ENCODE measurements at regions not wholly inside any gene's neighbourhood (a gene's known extent, or its start where the extent isn't known, plus 50 kb on each side); places are given as distances from the start of the nearest gene placed in this dataset.

DNA sequence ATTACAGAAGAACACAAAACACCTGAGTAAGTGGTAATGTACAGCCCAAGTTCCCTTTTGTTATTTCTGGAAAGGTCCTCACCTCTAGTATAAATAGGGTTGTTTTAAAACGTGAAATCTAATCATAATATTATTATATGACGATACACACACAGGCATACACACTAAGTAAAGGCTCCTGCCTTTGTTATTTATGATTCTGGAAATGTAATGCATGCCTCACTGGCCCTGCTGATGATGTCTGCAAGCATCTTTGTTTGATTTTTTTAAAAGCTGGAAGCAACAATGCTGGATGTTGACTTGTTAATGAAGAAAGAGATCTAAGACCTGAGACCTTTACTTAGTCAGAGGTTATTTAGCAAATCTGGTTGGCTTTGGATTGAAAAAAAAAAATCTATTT, 307.4 kb upstream of the SORCS1 start:
- DNase-seq, result no peak

DNA sequence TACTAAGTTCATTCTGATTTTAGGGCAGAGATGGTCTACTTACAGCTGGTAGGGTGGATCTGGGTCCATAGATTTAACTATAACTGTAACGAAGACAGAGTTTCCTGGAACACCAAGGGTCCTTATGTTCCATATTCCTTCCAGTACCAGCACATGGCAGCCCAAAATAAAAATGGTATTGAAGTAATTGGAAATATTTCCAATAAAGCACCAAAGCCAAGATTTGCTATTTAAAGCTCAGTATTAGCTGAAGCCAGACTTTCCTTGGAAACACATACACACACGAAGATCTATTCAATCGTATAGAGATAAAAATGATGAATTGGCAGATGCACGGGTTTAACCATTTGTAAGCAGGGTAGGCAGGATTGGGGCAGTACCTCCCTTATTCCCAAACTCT, 289.1 kb upstream of the SORCS1 start:
- no peak for DNase-seq

DNA sequence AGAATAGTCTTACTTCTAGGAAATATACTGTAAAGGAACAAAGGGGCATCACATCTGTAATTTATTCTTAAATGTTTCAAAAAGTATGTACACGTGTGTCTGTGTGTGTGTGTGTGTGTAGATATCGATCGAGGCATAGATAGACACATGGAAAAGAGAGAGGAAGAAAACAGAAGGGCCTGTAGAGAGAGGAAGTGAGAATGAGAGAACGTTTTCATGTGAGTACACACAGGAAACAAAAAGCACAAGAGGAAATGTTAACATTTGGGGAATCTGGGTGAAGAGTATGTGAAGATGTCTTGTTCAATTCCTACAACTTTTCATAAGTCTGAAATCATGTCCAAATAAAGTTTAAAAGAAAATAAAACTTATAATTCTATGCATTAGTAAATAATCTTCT, 286.5 kb upstream of the SORCS1 start:
- DNase-seq, result no peak

DNA sequence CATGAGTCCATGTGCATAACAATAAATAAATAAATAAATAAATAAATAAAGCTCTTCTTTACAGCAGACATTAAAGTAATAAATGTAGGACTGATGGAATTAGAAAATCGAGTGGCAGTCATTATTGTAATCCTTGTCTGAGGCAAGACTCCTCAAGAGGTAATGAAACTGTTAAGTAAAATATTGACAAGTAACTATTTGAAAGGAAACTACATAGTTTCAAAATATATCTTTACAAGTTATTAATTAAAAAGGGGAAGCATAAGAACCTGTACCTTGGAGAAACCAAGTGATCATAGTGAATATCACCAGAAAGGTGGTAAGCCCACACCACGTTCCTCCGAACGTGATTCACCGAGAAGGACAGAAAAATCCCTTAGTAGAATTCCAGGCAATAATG, 285.6 kb upstream of the SORCS1 start:
- no peak for DNase-seq

DNA sequence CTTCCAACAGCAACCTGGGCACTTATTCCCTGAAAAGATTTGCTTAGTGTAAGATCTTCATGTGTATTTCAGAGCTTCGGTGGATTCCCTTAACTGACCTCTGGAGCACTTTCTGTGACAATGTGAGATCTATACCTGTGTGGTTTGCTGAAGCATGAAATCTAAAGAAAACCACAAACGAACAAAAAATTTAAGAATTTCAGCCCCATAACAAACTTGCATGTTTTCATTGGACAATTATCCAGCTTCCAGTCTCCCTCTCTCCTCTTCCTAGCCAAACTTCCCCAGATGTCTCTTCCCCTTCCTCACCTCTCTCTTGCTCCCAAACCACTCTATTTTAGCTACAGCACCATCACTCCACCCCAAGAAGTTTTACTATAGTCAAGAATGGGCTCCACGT, 279.9 kb upstream of the SORCS1 start:
- DNase-seq, result no peak

DNA sequence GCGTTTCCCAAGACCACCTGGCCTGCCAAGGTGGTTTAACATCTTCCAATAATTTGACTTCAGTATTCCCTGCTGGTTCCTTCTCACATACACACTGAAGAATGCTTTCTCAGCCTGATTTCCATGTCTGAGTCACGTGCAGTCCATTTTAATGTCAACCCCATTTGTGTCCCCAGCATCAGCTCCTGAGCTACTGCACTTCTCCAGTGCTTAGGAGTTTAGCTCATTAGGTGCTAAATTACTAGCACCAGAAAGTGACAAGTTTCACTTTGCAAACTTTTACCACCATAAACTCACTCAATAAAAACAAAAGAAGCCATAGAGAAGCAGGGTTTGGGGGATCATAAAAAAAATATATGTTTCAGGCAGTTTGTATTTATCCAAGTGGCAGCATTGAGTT, 279.3 kb upstream of the SORCS1 start:
- DNase-seq, result no peak

DNA sequence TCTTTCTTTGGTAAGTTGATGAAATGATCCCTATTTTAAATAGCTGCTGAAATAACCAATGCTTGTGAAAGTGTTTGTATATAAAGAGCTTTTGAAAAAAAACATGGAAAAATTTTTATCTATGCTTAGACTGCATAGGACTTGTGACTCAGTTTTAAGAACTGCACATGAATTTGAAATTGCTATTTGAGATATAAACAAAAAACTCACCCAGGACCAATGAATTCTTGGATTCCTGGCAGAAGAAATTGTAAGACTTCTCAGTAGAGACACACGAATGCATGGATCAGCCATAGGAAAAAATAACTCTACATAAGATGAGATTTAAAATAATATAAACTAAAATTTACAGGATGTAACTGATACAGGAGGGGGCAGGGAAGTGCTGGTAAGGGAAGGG, 278.8 kb upstream of the SORCS1 start:
- DNase-seq, result no peak

DNA sequence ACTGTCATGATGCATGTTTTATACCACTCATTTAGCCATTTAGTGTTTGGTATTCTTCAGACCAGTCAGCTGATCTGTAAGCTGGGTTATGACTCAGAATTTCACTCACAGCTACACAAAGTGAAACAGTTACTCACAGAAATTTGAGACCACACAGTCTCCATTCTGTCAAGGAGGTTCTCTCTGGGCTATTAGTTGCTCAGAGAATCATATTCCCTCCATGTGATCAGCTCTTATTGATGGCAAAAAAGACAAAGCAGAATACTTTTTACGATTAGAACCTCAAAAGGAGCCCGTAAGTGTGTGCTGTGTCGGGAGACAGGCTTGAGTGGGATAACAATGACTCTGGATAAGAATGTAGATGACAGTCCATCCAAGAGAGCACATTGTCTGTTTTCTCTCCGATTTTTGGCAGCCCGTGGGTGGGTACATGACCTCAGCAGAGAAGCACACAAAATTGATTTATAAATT, 277.6 kb upstream of the SORCS1 start:
- DNase-seq, result no peak

DNA sequence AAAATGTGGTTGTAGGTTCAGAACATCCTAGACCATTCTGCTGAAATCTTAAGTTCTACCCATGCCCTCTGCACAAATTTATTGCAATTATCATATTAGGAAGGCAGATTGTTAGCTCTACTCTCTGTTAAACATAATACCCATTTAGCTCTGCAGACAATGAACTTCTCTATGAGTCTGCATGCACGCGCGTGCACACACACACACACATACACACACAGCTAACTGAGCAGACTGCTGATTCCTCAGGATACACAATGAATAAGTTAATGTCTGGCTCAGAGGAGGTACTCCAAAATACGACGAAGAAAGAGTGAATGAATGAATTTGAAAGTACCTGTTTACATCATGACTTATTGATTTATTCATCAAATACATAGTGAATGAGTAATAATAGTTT, 276.2 kb upstream of the SORCS1 start:
- DNase-seq, result no peak

DNA sequence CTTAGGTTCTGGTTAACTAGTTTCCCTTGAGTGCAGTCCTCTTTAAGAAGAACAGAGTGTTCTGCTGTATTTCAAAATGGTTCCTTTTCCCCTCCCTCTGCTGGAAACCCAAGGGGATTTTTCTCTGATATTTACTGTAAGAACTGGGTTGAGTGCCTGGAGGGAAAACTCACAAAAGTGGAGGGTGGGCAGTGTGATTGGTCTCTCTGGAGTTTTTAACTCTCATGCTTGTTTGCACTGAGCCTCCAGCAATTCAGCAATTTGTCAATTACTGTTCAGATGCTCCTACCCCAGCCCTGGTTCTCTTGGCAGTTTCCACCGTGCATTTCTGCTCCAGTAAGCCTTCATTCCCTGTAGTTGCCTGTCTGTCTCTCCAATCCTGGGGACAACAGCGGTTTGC, 273.4 kb upstream of the SORCS1 start:
- DNase-seq, result no peak

DNA sequence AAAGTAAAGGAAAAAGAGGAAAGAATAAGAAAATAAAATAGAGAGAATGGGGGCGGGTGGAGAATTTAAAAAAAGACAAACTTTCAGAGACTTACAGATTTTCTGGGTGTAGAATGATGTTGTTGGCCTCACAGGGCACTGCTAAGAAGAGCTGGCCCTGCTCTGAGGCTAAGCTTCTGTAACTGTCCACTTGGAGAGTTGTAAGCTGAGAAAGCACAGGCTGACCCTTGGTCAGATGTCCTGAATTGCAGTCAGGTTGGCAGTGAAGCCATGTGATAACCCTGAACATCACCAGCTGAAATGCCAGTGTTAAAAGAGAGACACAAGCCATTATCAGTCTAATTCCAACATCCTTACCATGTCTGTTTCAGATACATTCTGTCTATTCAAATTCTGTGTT, 272.1 kb upstream of the SORCS1 start:
- DNase-seq, result no peak

DNA sequence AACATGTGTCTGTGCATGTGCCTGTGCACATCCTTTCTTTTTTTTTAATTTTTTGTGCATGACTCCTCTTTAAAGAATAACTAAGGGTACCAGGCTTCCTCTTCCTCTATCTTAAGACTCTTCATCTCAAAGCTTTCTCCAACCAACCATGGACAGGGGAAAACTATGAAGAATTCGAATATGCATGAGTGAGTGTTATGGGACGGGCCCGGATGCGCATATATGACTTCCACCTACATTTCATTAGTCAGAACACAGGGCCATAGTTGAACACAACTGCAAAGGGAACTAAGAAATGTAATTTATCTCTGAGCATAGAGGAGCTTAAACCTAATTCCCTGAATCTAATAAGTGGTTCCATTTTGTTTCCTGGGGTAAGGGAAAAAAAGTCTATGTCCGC, 270.3 kb upstream of the SORCS1 start:
- no peak for DNase-seq

DNA sequence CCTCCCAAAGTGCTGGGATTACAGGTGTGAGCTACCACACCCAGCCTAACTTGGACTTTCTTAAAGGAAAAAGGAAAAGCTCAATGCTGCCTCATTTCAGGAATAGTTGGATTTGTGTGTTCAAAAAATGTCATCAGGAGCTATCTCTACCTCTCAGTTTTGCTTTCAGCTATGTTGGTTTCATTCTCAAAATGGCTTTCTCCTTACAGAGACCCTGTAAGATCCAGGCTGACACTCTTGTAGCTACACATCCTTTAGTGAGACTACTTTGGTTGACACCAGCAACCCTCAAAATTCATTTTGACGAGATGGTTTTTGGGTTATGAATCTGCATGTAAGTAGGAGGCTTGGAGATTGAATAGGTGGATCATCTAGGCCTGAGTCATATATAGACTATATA, 269.7 kb upstream of the SORCS1 start:
- no peak for DNase-seq

DNA sequence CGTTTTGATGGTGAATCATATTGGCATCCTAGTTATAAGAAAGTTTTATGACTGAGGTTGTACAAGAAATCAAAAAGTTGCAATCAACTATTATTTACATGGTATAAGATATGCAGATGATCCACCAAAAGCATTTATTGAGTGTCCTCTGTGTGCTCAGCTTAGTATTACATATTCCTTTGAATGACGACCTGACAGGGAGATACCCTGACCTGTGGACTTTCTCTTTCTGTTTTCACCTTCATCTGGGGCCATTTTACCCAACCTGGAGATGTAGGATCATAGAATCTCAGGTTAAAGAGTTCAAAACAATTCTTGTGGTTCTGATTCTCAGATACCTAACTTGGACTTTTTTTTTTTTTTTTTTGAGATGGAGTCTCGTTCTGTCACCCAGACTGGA, 269.1 kb upstream of the SORCS1 start:
- DNase-seq, result no peak

DNA sequence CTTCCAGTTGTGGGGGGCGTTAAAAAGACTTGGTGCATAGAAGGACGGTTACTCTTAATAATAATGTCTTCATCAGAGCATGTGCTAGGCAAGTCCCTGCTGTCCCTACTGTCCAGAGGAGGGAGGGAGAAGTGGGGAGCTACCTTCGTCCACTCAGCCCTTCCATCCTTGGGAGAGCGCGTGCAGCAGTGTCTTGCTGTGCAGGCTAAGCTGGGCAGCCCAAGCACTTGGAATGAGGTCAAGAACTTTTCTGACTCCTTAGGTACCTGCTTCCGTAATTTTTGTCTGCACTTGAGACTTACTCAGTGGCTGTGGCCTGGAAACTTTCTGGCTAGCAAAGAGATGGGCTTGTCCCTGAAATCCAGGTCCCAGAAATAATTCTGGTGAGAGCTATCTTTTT, 265.9 kb upstream of the SORCS1 start:
- no peak for DNase-seq

DNA sequence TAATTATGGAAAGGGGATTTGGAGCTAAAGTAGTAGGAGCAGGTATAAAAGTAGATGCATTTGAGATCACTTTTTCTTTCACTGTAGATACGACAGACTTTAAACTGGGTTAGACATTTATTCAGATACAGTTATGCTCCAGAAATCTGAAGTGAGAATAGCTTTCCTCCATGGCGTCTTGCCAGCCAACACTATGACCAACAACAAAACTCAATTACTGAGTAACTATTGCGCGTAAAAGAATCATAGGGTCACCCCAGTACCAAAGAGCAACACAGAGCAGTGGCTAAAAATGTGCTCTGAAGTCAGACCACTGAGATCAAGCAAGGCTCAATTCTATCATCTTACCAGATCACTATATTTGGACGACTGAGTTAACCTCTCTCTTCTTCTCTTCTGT, 262.5 kb upstream of the SORCS1 start:
- no peak for DNase-seq

DNA sequence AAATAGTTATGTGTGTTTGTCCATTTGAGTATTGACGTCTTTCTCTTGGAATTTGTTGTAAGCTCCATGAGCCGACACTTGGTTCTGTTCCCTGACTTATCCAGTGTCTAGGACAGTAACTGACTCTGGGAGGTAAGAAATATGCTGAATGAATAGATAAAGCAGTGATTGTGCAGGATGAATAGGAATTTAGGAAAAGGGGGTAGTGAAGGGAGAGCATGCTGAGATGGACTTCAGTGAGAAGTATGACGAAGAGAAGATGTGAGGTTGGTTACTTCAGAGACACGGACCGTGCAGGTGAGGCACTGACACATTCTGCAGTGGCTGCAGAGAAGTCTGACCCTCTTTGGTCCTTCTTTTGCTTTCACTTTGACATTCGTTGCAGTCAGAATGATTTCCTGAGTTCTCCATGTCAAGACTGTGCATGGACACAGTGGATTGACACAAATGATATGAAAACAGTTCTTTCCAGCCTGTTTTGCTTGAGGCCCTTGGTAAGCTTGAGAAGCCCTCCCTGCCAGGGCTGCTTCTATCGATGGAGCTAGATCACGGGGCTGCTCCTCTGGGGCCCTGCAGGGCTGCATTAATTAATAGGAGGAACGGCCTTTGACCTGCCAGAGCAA, 261.5 kb upstream of the SORCS1 start:
- no peak for DNase-seq

DNA sequence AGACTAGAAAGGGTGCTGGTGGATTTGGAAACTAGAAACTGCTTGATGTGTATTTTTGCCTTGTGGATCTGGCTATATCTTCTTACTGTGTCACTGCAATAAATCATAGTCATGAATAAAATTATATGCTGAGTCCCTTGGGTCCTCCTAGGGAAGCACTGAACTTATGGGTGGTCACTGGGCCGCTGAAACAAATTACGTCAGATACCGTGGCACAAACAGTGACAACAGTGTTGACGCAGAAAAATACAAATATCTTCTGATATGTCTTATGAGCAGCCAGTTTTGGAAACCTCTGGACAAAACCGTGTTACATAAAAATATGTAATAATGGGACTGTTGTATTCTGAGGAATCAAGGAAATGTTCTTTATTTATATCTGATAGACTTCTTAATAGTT, 260.1 kb upstream of the SORCS1 start:
- DNase-seq, result no peak

DNA sequence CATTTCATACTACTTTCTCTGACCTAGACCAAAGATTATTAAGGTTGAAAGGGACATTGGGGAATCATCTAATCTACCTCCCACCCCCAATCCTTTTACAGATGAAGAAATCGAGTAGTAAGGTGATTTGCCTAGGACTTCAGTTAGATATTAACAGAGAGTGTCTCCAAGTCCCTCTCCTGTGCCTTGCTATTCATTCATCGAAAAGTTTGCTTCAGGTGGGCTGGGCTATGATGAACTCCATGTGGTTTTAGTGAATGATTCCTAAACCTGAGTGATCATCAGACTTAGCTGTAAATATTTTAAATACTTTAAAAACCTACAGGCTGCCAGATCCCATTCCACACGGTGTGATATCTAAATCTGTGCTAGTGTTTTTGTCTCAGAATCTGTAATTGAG, 259.4 kb upstream of the SORCS1 start:
- DNase-seq, result no peak

DNA sequence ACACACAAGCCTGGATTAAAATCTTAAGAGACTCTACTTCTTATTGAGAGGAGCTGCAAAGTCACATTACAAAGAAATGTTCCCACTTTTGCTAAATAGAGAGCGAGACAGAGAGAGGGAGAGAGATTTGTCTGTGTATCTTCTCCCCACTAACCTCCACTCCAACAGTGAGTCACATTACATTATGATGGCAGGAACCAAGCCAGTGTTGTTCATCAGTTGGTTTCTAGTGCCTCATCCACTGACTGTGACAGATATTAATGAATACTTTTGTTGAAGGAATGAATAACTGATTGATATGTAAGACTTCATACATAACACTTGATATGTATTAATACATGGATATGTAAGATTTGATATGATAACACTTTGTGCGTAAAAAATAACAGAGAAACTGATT, 258.2 kb upstream of the SORCS1 start:
- DNase-seq, result no peak

DNA sequence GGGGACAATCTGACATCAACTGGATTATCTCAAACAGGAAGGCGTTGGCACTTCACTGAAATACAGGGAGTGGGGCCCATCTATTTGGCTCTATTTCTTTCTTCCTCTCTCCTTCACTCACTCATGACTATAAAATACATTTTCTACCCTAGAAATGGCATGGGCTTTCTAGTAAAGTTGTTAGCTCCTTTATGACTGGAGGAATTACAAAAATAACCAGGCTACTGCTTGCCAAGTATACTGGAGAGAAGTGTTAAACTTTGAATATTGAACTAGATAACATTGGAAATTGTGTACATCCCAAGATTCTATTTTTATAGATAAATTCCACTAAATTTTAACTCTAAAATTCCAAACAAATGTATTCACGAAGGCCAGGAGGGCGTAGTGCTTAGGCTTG, 255.7 kb upstream of the SORCS1 start:
- DNase-seq, result no peak

DNA sequence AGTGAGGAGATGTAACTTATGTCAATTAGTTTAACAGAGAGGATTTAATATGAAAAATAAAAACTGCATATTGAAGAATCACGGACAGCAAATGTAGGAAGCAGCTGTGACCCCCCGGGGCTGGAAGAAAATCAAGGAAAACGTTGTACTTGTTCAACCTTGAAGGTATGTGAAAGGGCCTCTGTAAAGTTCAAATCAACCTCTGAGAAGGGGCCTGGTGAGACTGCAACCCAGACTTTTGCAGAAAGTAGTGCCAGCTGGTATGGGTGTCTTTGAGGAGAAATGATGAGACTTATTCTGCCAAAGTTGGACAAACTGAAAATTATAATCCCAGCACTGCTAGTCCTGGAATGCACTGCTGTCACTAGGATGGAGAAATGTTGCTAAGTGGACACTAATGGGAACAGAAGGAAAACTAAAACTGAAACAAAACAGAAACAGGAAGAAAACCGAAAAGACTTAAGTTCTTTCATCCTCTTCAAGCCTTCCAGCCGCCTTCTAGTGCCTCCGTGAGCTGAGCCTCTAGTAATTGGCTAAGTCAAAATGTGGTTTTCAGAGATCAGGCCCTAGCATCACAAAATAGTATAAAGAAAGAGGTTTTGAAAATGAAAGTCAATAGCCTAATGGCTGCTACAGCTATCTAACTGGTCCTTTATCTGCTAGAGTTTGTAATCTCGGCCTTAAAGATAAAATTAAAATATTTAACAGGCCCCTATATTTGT, 253.7 kb upstream of the SORCS1 start:
- no peak for DNase-seq

DNA sequence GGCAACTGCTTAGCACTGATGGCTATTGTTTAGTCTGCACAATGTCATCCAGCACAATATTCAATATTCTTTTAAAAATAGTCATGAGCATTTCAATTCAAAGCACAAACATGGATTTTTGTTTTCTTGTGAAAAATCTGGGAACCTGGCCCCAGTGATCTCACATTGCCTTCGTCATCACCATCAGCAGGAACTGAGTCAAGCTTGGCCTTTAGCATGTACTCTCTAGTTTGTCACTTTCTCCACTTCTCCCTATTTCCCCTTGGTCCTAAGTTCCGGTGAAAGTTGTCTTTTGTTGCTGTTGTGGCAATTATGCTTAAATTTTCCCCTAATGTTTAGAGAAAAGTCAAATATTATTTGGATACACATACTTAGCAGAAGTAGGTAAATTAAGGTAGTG, 252.9 kb upstream of the SORCS1 start:
- no peak for DNase-seq

DNA sequence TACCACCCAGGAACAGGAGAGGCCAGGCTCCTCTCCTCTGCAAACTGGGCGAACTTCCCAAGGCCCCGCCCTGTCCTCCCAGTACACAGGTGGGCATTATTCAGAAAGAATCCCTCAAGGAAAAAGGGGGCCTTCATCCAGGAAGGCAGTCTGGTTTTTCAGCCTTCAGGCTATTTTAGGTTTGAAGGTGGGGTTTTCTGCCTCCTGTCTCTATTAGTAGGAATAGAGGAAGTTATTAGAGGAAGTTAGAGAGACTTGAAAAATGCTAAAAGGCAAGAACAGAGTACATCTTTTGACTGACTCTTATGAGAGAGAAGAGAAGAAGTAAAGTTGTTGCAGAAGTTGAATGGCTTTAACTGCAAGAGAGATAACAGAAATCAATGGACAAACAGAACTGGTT, 250.9 kb upstream of the SORCS1 start:
- DNase-seq, result peak in 2 of 3 donors; percentile 1 to 16

DNA sequence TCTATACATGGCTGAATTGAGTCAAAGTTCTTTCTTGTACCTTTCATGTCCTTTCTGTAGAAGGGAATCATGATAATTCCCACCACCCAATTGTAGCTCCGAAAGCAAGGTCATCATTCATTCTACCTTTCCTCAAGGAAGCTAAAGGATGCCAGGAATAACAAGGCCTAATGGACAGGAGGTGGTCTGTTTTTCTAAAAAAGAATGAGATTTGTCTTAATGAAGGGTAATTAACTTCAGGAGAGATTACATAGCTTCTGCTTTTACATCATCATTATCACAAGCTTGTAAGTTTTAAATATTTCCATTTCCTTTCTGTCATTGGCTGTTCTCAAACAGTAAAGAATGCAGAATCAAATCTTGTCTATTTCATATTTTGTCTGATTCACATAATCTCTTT, 249.5 kb upstream of the SORCS1 start:
- no peak for DNase-seq
